ENCODE measurements at regions not wholly inside any gene's neighbourhood (a gene's known extent, or its start where the extent isn't known, plus 50 kb on each side); places are given as distances from the start of the nearest gene placed in this dataset.

DNA sequence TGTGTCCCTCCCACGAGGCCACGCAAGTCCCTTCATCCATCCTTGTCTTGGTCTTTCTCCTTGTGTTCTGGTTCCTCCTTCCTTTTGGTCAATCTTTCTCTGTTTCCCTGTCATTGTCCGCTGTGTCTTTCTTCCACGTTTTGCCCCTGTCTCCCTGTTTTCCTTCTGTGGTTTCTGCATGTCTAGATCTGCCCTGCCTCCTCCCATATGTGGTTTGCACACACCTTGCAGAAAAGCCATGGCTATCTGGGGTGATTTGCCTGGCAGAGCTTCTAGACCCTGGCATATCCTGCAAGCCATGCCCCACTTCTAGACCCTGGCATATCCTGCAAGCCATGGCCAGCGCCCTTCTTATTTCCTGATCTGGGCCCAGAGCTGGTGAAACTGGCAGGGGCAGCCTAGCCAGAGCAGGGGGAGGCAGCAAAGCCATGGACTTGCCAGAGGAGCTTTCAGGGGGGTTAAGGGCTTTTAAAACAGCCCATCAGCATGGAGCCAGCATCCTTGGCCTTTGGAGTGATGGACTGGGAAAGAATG, 131.6 kb upstream of the NECTIN1 start:
- no peak overlapping the region for H2AFZ ChIP-seq
- H3K27me3 ChIP-seq, result no peaks in the 10 kb centered on the region
- no peak overlapping the region for H3K27ac ChIP-seq
- no peak overlapping the region for H3K4me3 ChIP-seq
- no peaks in the 10 kb centered on the region for H3K9me2 ChIP-seq (replicated peaks; ENCODE audit: insufficient read depth)
- no peaks in the 10 kb centered on the region for H3K79me2 ChIP-seq
- H4K20me1 ChIP-seq (ENCODE audit: insufficient read depth, poor library complexity, severe bottlenecking), result no peaks in the 10 kb centered on the region
- no peak for TF ChIP-seq EZH2phosphoT487 (IDR thresholded peaks at IDR 0.05; ENCODE audit: low read depth, severe bottlenecking, unreplicated experiment)
- no peak for TF ChIP-seq EZH2 (IDR thresholded peaks at IDR 0.05; ENCODE audit: borderline replicate concordance)
- no peak for TF ChIP-seq CTCF (IDR thresholded peaks at IDR 0.05; ENCODE audit: poor library complexity)
- H3K9me3 ChIP-seq (ENCODE audit: low read depth), result no peaks in the 10 kb centered on the region
- peaks cover 12% of the 10 kb centered on the region for H3K4me1 ChIP-seq (ENCODE audit: insufficient read depth)
- H3K36me3 ChIP-seq (replicated peaks; ENCODE audit: insufficient read depth, low read depth), result no peaks in the 10 kb centered on the region
- WGBS (ENCODE audit: low lambda C conversion rate, missing lambda C conversion rate), result 90% methylated on average over 5 of the region's 5 CpGs
- H3K4me2 ChIP-seq, result no peak overlapping the region
- DNase-seq (ENCODE audit: low spot score), result no peak

GRCh38 chr11:119859684-119860083, 130.7 kb upstream of the NECTIN1 start:
- TF ChIP-seq EZH2 (IDR thresholded peaks at IDR 0.05; ENCODE audit: borderline replicate concordance) (no peak), CTCF (IDR thresholded peaks at IDR 0.05; ENCODE audit: poor library complexity) (no peak), EZH2phosphoT487 (IDR thresholded peaks at IDR 0.05; ENCODE audit: low read depth, severe bottlenecking, unreplicated experiment) (no peak)
- Histone ChIP-seq H3K36me3 (replicated peaks; ENCODE audit: insufficient read depth, low read depth) (no peaks in the 10 kb centered on the region), H3K4me1 (ENCODE audit: insufficient read depth) (peaks cover 10% of the 10 kb centered on the region), H4K20me1 (ENCODE audit: insufficient read depth, poor library complexity, severe bottlenecking) (no peaks in the 10 kb centered on the region), H3K9me2 (replicated peaks; ENCODE audit: insufficient read depth) (no peaks in the 10 kb centered on the region), H3K4me3 (no peak overlapping the region), H3K4me2 (no peak overlapping the region), H3K27me3 (no peaks in the 10 kb centered on the region), H3K27ac (no peak overlapping the region), H3K79me2 (no peaks in the 10 kb centered on the region), H3K9me3 (ENCODE audit: low read depth) (no peaks in the 10 kb centered on the region), H2AFZ (no peak overlapping the region)
- WGBS (ENCODE audit: low lambda C conversion rate, missing lambda C conversion rate), result 88% methylated on average over 4 of the region's 4 CpGs
- DNase-seq (ENCODE audit: low spot score), result no peak

DNA sequence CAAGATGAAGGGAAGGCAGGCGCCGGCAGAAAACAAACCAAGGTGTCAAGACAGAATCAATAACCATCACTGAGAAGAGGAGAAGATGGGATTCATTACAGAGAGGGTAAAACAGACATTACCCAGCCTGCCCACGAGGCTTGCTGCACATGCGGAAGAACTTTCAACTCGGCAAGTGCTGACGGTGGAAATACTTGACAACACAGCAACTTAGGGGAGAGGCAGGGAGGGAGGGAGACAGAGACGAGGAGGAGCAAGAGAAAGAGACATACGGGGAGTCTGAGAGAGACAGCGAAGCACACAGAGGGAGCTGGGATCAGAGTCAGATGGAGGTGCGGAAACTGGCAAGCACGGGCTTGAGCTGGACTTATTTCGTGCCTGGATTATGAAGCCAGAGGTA, 129.3 kb upstream of the NECTIN1 start:
- no peaks in the 10 kb centered on the region for H3K9me3 ChIP-seq (ENCODE audit: low read depth)
- no peaks in the 10 kb centered on the region for H3K36me3 ChIP-seq (replicated peaks; ENCODE audit: insufficient read depth, low read depth)
- no peak overlapping the region for H3K27ac ChIP-seq
- H3K4me3 ChIP-seq, result no peak overlapping the region
- 67% methylated on average over 12 of the region's 12 CpGs for WGBS (ENCODE audit: low lambda C conversion rate, missing lambda C conversion rate)
- H3K4me1 ChIP-seq (ENCODE audit: insufficient read depth), result peaks cover under 1% of the 10 kb centered on the region
- no peak for TF ChIP-seq EZH2 (IDR thresholded peaks at IDR 0.05; ENCODE audit: borderline replicate concordance)
- TF ChIP-seq EZH2phosphoT487 (IDR thresholded peaks at IDR 0.05; ENCODE audit: low read depth, severe bottlenecking, unreplicated experiment), result no peak
- TF ChIP-seq CTCF (IDR thresholded peaks at IDR 0.05; ENCODE audit: poor library complexity), result no peak
- H3K9me2 ChIP-seq (replicated peaks; ENCODE audit: insufficient read depth), result no peaks in the 10 kb centered on the region
- no peak for DNase-seq (ENCODE audit: low spot score)
- no peaks in the 10 kb centered on the region for H3K27me3 ChIP-seq
- no peaks in the 10 kb centered on the region for H3K79me2 ChIP-seq
- no peaks in the 10 kb centered on the region for H4K20me1 ChIP-seq (ENCODE audit: insufficient read depth, poor library complexity, severe bottlenecking)
- no peak overlapping the region for H3K4me2 ChIP-seq
- no peak overlapping the region for H2AFZ ChIP-seq

Data from hepatocyte (in vitro differentiated cells).